GM23338 (cell line): ENCODE measurements at regions not wholly inside any gene's neighbourhood (a gene's known extent, or its start where the extent isn't known, plus 50 kb on each side); places are given as distances from the start of the nearest gene placed in this dataset.
A peak's percentile ranks its signal among the peaks of the same experiment; 100 is the strongest.

Experiments used
- ATAC-seq: fragments of 200-7000 bp; cut with Tn5 transposase; 3 replicates; pipeline ENCODE4 v1.9.1; 2020
- DNase-seq: peaks from one replicate; pipeline ENCODE4 v3.0.0-alpha.2; 2015; ENCODE audit warnings: low spot score
- H2AFZ ChIP-seq: fragments of 200-600 bp; sonication (generic); 2 replicates; pipeline ENCODE4 v1.8.0; 2016; ENCODE audit warnings: antibody characterized with exemption, mild to moderate bottlenecking, moderate library complexity
- H3F3A ChIP-seq: fragments of 200-600 bp; sonication (generic); replicated peaks from 2 replicates; pipeline ENCODE4 v1.8.0; 2017; ENCODE audit warnings: antibody characterized with exemption, mixed run types, low read depth
- H3K27ac ChIP-seq: fragments of 200-600 bp; sonication (generic); 2 replicates; pipeline ENCODE4 v1.6.1; 2016; ENCODE audit warnings: low read depth
- H3K27me3 ChIP-seq: fragments of 200-600 bp; sonication (generic); 2 replicates; pipeline ENCODE4 v1.8.0; 2016; ENCODE audit warnings: mild to moderate bottlenecking, mixed run types, moderate library complexity; ENCODE audit not compliant: insufficient read depth
- H3K36me3 ChIP-seq: fragments of 200-600 bp; sonication (generic); 2 replicates; pipeline ENCODE4 v1.8.0; 2016; ENCODE audit warnings: mild to moderate bottlenecking; ENCODE audit not compliant: insufficient read depth
- H3K4me1 ChIP-seq: fragments of 200-600 bp; sonication (generic); 2 replicates; pipeline ENCODE4 v1.8.0; 2016; ENCODE audit warnings: mild to moderate bottlenecking, moderate library complexity; ENCODE audit not compliant: insufficient read depth
- H3K4me2 ChIP-seq: fragments of 200-600 bp; sonication (generic); 2 replicates; pipeline ENCODE4 v1.7.1; 2017; ENCODE audit warnings: mixed run types
- H3K4me3 ChIP-seq: fragments of 200-600 bp; sonication (generic); 2 replicates; pipeline ENCODE4 v1.6.1; 2016; ENCODE audit warnings: mixed run types
- H3K79me2 ChIP-seq: fragments of 200-600 bp; sonication (generic); replicated peaks from 2 replicates; pipeline ENCODE4 v1.8.0; 2017; ENCODE audit warnings: mild to moderate bottlenecking; ENCODE audit not compliant: insufficient read depth
- H3K9me2 ChIP-seq: fragments of 200-600 bp; sonication (generic); 2 replicates; pipeline ENCODE4 v1.8.0; 2017; ENCODE audit not compliant: insufficient read depth
- H4K20me1 ChIP-seq: fragments of 200-600 bp; sonication (generic); replicated peaks from 2 replicates; pipeline ENCODE4 v1.8.0; 2017; ENCODE audit warnings: mild to moderate bottlenecking; ENCODE audit not compliant: insufficient read depth
- H3K27ac Mint-ChIP-seq: 2 replicates; pipeline ENCODE4 v1.8.0; 2020; ENCODE audit warnings: inconsistent platforms, mild to moderate bottlenecking, moderate library complexity, mixed read lengths
- H3K27me3 Mint-ChIP-seq: 3 replicates; pipeline ENCODE4 v1.8.0; 2022; ENCODE audit warnings: low read depth, mild to moderate bottlenecking, moderate library complexity, mixed read lengths, inconsistent platforms; ENCODE audit not compliant: insufficient read depth, poor library complexity
- H3K36me3 Mint-ChIP-seq: 3 replicates; pipeline ENCODE4 v1.8.0; 2021; ENCODE audit warnings: low read depth, mild to moderate bottlenecking, inconsistent platforms, moderate library complexity, mixed read lengths
- H3K4me1 Mint-ChIP-seq: 3 replicates; pipeline ENCODE4 v1.8.0; 2020; ENCODE audit warnings: mild to moderate bottlenecking, inconsistent platforms, mixed read lengths
- H3K4me3 Mint-ChIP-seq: 3 replicates; pipeline ENCODE4 v1.8.0; 2021; ENCODE audit warnings: moderate library complexity, mild to moderate bottlenecking, inconsistent platforms, mixed read lengths
- H3K9me3 Mint-ChIP-seq: 3 replicates; pipeline ENCODE4 v1.8.0; 2020; ENCODE audit warnings: moderate library complexity, mild to moderate bottlenecking, inconsistent platforms, mixed read lengths
- CREB1 ChIP-seq: fragments of 250-450 bp; sonication (Bioruptor Pico); IDR thresholded peaks from 2 replicates; pipeline ENCODE4 v1.5.0; 2020; ENCODE audit warnings: low read depth, mild to moderate bottlenecking, moderate library complexity
- CTCF ChIP-seq, 2 experiments: fragments of 200-600 bp in 1 of 2; sonication (generic) in 1 of 2; conservative IDR thresholded peaks; 2 replicates each; pipeline versions ENCODE4 v1.5.1 to v1.6.1; 2016 to 2017; ENCODE audit warnings: antibody characterized with exemption in 2 of 2, low read depth in 2 of 2, mild to moderate bottlenecking in 2 of 2, moderate library complexity in 1 of 2
- ETS1 ChIP-seq: IDR thresholded peaks from 2 replicates; pipeline ENCODE4 v1.6.1; 2016; ENCODE audit warnings: antibody characterized with exemption
- EZH2 ChIP-seq: fragments of 200-600 bp; sonication (generic); IDR thresholded peaks from one replicate; pipeline ENCODE4 v1.8.0; 2017; ENCODE audit warnings: antibody characterized with exemption, mild to moderate bottlenecking, low read depth; ENCODE audit not compliant: unreplicated experiment
- EZH2phosphoT487 ChIP-seq: fragments of 200-600 bp; sonication (generic); IDR thresholded peaks from one replicate; pipeline ENCODE4 v1.8.1; 2018; ENCODE audit warnings: antibody characterized with exemption; ENCODE audit not compliant: unreplicated experiment
- JUNB ChIP-seq: IDR thresholded peaks from one replicate; pipeline ENCODE4 v1.6.1; 2016; ENCODE audit warnings: antibody characterized with exemption; ENCODE audit not compliant: unreplicated experiment
- NANOG ChIP-seq: IDR thresholded peaks from 2 replicates; pipeline ENCODE4 v1.6.1; 2016; ENCODE audit warnings: antibody characterized with exemption, borderline replicate concordance
- POLR2AphosphoS5 ChIP-seq: IDR thresholded peaks from 2 replicates; pipeline ENCODE4 v1.6.1; 2016; ENCODE audit warnings: antibody characterized with exemption, low read depth
- REST ChIP-seq: IDR thresholded peaks from one replicate; pipeline ENCODE4 v1.6.1; 2018; ENCODE audit warnings: antibody characterized with exemption; ENCODE audit not compliant: unreplicated experiment
- STAT1 ChIP-seq: IDR thresholded peaks from one replicate; pipeline ENCODE4 v1.6.1; 2016; ENCODE audit warnings: antibody characterized with exemption; ENCODE audit not compliant: unreplicated experiment
- ZNF114 ChIP-seq: fragments of 250-450 bp; sonication (Bioruptor Pico); IDR thresholded peaks from 2 replicates; pipeline ENCODE4 v1.5.0; 2020; ENCODE audit warnings: mild to moderate bottlenecking, moderate library complexity
- ZNF331 ChIP-seq: fragments of 250-450 bp; sonication (Bioruptor Pico); IDR thresholded peaks from 2 replicates; pipeline ENCODE4 v1.5.0; 2020; ENCODE audit warnings: low read depth, mild to moderate bottlenecking, moderate library complexity

- H3K27me3 ChIP-seq: no peaks in the 10 kb centered on the region
- H3K4me2 ChIP-seq: no peak overlapping the region
- H3F3A ChIP-seq: no peaks in the 10 kb centered on the region
- no peaks in the 10 kb centered on the region for H3K36me3 ChIP-seq
- H3K36me3 Mint-ChIP-seq: no peaks in the 10 kb centered on the region
- no peaks in the 10 kb centered on the region for H3K4me1 ChIP-seq
- H3K4me1 Mint-ChIP-seq: no peaks in the 10 kb centered on the region
- H3K9me2 ChIP-seq: no peaks in the 10 kb centered on the region
- no peaks in the 10 kb centered on the region for H3K27me3 Mint-ChIP-seq
- H3K4me3 ChIP-seq: no peak overlapping the region
- no peak for TF ChIP-seq EZH2
- TF ChIP-seq REST: no peak
- no peak for TF ChIP-seq ZNF331 (CRISPR knock-in tag)
- no peak for TF ChIP-seq NANOG
- no peak for TF ChIP-seq POLR2AphosphoS5
- TF ChIP-seq ETS1: no peak
- no peak for TF ChIP-seq CREB1 (CRISPR knock-in tag)
- TF ChIP-seq JUNB: no peak
- TF ChIP-seq EZH2phosphoT487: no peak
- no peak overlapping the region for H3K27ac ChIP-seq
- H3K4me3 Mint-ChIP-seq: no peak overlapping the region
- H3K9me3 Mint-ChIP-seq: no peaks in the 10 kb centered on the region
- H4K20me1 ChIP-seq: no peaks in the 10 kb centered on the region
- H3K79me2 ChIP-seq: no peaks in the 10 kb centered on the region
- no peak overlapping the region for H3K27ac Mint-ChIP-seq
- DNase-seq: no peak
- no peak overlapping the region for H2AFZ ChIP-seq
- no peak for ATAC-seq
Measured at GRCh38 chr9:12604164-12604821, 88.9 kb upstream of the TYRP1 start.

- ATAC-seq (no peak), DNase-seq (no peak)
- no peaks in the 10 kb centered on the region for H3K27me3 Mint-ChIP-seq
- no peaks in the 10 kb centered on the region for H3K36me3 ChIP-seq
- peaks cover 6% of the 10 kb centered on the region; the same call in 1 of the 2 replicates for H3K9me2 ChIP-seq
- no peaks in the 10 kb centered on the region for H3K36me3 Mint-ChIP-seq
- H3K4me3 ChIP-seq: no peak overlapping the region
- no peaks in the 10 kb centered on the region for H3K79me2 ChIP-seq
- TF ChIP-seq NANOG: no peak
- no peak for TF ChIP-seq EZH2
- no peak for TF ChIP-seq ZNF331 (CRISPR knock-in tag)
- TF ChIP-seq CTCF (conservative IDR thresholded peaks at IDR 0.05; ENCODE audit: low read depth in 2 of 2): no peak
- no peak for TF ChIP-seq ZNF114 (CRISPR knock-in tag)
- TF ChIP-seq STAT1: no peak
- TF ChIP-seq ETS1: no peak
- H3K4me1 ChIP-seq: peaks cover 3% of the 10 kb centered on the region; the same call in 1 of the 2 replicates
- no peak overlapping the region for H3K27ac Mint-ChIP-seq
- H3K27me3 ChIP-seq: no peaks in the 10 kb centered on the region
- no peak overlapping the region for H3K4me2 ChIP-seq
- no peaks in the 10 kb centered on the region for H3K4me1 Mint-ChIP-seq
- no peak overlapping the region for H3K27ac ChIP-seq
- H3K4me3 Mint-ChIP-seq: no peak overlapping the region
- no peaks in the 10 kb centered on the region for H4K20me1 ChIP-seq
- no peaks in the 10 kb centered on the region for H3K9me3 Mint-ChIP-seq
- peak overlapping the region; percentile 60; the same call in 1 of the 2 replicates for H2AFZ ChIP-seq
- no peaks in the 10 kb centered on the region for H3F3A ChIP-seq
Measured at GRCh38 chr9:12612211-12612770, 80.9 kb upstream of the TYRP1 start.
